Keratinocyte (primary cell): ENCODE measurements at regions not wholly inside any gene's neighbourhood (a gene's known extent, or its start where the extent isn't known, plus 50 kb on each side); places are given as distances from the start of the nearest gene placed in this dataset.

Source experiments
- EZH2 ChIP-seq: IDR thresholded peaks from one replicate; pipeline ENCODE4 v1.6.1; 2012; ENCODE audit warnings: inconsistent platforms, mild to moderate bottlenecking, low read length, moderate library complexity
- TF ChIP-seq, protein P1 (sequence below), 3 experiments: IDR thresholded peaks in 1 of 3; conservative IDR thresholded peaks in 1 of 3; optimal IDR thresholded peaks in 1 of 3; 2 replicates in 2 of 3; 3 replicates in 1 of 3; pipeline versions ENCODE3 to v1.5.1; 2011; ENCODE audit warnings: low read length in 3 of 3, mild to moderate bottlenecking in 3 of 3, moderate library complexity in 2 of 3, control low read depth in 1 of 3, inconsistent platforms in 1 of 3; ENCODE audit not compliant: insufficient read depth in 2 of 3; ENCODE audit errors: extremely low read depth in 1 of 3

DNA sequence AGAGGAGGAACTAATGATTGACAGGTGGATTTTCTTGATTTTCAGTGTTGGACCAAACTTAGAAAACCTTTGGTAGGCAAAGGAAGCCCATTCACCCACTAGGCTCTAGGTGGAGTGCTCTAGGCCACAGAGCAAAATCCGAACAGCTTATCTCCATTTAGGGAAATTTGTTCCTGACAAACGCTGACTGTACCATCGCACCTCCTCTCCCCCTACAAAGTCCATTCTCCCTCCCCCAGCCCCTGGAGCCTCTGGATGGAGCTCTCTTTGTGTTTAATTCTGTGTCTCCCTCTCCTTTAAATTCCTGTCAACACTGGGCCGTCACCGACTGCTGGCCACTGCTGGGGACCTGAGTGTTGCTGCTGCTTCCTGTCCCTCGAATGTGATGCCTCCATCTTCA lies 350.1 kb upstream of the IRX2 start:
- TF ChIP-seq, protein P1, sequence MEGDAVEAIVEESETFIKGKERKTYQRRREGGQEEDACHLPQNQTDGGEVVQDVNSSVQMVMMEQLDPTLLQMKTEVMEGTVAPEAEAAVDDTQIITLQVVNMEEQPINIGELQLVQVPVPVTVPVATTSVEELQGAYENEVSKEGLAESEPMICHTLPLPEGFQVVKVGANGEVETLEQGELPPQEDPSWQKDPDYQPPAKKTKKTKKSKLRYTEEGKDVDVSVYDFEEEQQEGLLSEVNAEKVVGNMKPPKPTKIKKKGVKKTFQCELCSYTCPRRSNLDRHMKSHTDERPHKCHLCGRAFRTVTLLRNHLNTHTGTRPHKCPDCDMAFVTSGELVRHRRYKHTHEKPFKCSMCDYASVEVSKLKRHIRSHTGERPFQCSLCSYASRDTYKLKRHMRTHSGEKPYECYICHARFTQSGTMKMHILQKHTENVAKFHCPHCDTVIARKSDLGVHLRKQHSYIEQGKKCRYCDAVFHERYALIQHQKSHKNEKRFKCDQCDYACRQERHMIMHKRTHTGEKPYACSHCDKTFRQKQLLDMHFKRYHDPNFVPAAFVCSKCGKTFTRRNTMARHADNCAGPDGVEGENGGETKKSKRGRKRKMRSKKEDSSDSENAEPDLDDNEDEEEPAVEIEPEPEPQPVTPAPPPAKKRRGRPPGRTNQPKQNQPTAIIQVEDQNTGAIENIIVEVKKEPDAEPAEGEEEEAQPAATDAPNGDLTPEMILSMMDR (optimal IDR thresholded peaks at IDR 0.05 in 1 of 3, IDR thresholded peaks at IDR 0.05 in 1 of 3, conservative IDR thresholded peaks at IDR 0.05 in 1 of 3; ENCODE audit: extremely low read depth in 1 of 3, insufficient read depth in 2 of 3, low read length in 3 of 3): no peak
- no peak for TF ChIP-seq EZH2
